DND-41 (cell line): ENCODE measurements at regions not wholly inside any gene's neighbourhood (a gene's known extent, or its start where the extent isn't known, plus 50 kb on each side); places are given as distances from the start of the nearest gene placed in this dataset.

Source experiments
- ATAC-seq: fragments of 200-7000 bp; cut with Tn5 transposase; 3 replicates; pipeline ENCODE4 v1.9.1; 2021; ENCODE audit warnings: low read depth; ENCODE audit not compliant: insufficient read depth
- DNase-seq: peaks from one replicate; pipeline ENCODE4 v3.0.0-alpha.2; 2020
- H2AFZ ChIP-seq: 2 replicates; pipeline ENCODE4 v1.6.0; 2012; ENCODE audit warnings: low read depth, low read length
- H3K27ac ChIP-seq: 2 replicates; pipeline ENCODE4 v1.5.1; 2012; ENCODE audit warnings: low read length, inconsistent platforms
- H3K27me3 ChIP-seq: fragments of 200-600 bp; sonication (generic); 2 replicates; pipeline ENCODE4 v1.6.0; 2012; ENCODE audit warnings: low read length, mild to moderate bottlenecking, inconsistent platforms; ENCODE audit not compliant: insufficient read depth, poor library complexity
- H3K36me3 ChIP-seq: 2 replicates; pipeline ENCODE4 v1.5.1; 2012; ENCODE audit warnings: low read length, inconsistent platforms; ENCODE audit not compliant: insufficient read depth
- H3K4me1 ChIP-seq: 2 replicates; pipeline ENCODE4 v1.5.1; 2012; ENCODE audit warnings: mild to moderate bottlenecking, low read length; ENCODE audit not compliant: insufficient read depth
- H3K4me2 ChIP-seq: 2 replicates; pipeline ENCODE4 v1.6.0; 2012; ENCODE audit warnings: mild to moderate bottlenecking, moderate library complexity, low read length, inconsistent platforms; ENCODE audit not compliant: insufficient read depth
- H3K4me3 ChIP-seq, 2 experiments: fragments of 200-600 bp in 1 of 2; shearing (Covaris generic) in 1 of 2; 2 replicates each; pipeline ENCODE4 v1.5.1; 2012 to 2016; ENCODE audit warnings: inconsistent platforms in 2 of 2, low read length in 2 of 2, mild to moderate bottlenecking in 2 of 2, low read depth in 1 of 2, moderate library complexity in 1 of 2
- H3K79me2 ChIP-seq: 2 replicates; pipeline ENCODE4 v1.6.0; 2012; ENCODE audit warnings: low read length, inconsistent platforms; ENCODE audit not compliant: insufficient read depth
- H3K9ac ChIP-seq: 2 replicates; pipeline ENCODE4 v1.6.0; 2012; ENCODE audit warnings: low read depth, mild to moderate bottlenecking, inconsistent platforms, low read length, moderate library complexity
- H3K9me3 ChIP-seq: 2 replicates; pipeline ENCODE4 v1.5.1; 2012; ENCODE audit warnings: low read length, moderate library complexity, mild to moderate bottlenecking, inconsistent platforms; ENCODE audit not compliant: insufficient read depth, severe bottlenecking
- H4K20me1 ChIP-seq: 2 replicates; pipeline ENCODE4 v1.6.0; 2012; ENCODE audit warnings: low read length; ENCODE audit not compliant: insufficient read depth
- CTCF ChIP-seq: IDR thresholded peaks from 2 replicates; pipeline ENCODE4 v1.5.1; 2012; ENCODE audit warnings: borderline replicate concordance, low read length, moderate library complexity, mild to moderate bottlenecking; ENCODE audit not compliant: poor library complexity, severe bottlenecking; ENCODE audit errors: extremely low read depth
- EZH2 ChIP-seq: IDR thresholded peaks from 3 replicates; pipeline ENCODE4 v1.6.1; 2012; ENCODE audit warnings: borderline replicate concordance, low read depth, mild to moderate bottlenecking, moderate library complexity, low read length, inconsistent platforms; ENCODE audit not compliant: severe bottlenecking

DNA sequence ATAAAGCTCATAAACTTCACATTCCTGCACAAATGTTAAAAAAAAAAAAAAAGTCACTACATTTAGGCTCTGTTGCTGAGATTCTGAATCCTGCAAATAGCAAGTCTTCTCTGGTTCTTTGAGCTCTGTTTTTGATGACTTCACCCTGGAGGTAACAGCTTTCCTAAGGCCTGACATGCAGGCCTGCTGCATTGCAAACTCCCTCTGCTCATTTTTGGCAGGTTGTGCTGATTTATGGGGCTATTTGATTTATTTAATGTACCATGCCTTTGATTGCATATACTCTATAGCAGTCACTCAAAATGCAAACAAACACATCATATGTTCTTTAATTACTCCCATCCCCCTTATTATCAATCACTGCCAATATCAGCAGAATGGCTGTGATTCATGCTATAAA is 416.1 kb upstream of the IZUMO3 start:
- Histone ChIP-seq H3K4me1 (no peaks in the 10 kb centered on the region), H3K9me3 (no peaks in the 10 kb centered on the region), H4K20me1 (no peaks in the 10 kb centered on the region), H2AFZ (no peak overlapping the region), H3K4me2 (no peak overlapping the region), H3K4me3 (no peak overlapping the region), H3K27me3 (no peaks in the 10 kb centered on the region), H3K36me3 (no peaks in the 10 kb centered on the region), H3K27ac (no peak overlapping the region), H3K79me2 (no peaks in the 10 kb centered on the region), H3K9ac (no peak overlapping the region)
- TF ChIP-seq CTCF = no peak
- no peak for TF ChIP-seq EZH2
- DNase-seq (no peak), ATAC-seq (no peak)

GRCh38 chr9:24953070-24953469 is 407.4 kb upstream of the IZUMO3 start:
- no peak for ATAC-seq
- H3K9ac ChIP-seq = no peak overlapping the region

GRCh38 chr9:24939109-24939850 is 393.6 kb upstream of the IZUMO3 start:
- Histone ChIP-seq H3K27me3 (no peaks in the 10 kb centered on the region), H2AFZ (no peak overlapping the region), H3K9me3 (no peaks in the 10 kb centered on the region), H3K27ac (no peak overlapping the region), H3K4me2 (no peak overlapping the region), H3K4me3 (no peak overlapping the region), H3K36me3 (no peaks in the 10 kb centered on the region), H3K9ac (no peak overlapping the region), H3K4me1 (no peaks in the 10 kb centered on the region), H3K79me2 (no peaks in the 10 kb centered on the region), H4K20me1 (no peaks in the 10 kb centered on the region)
- TF ChIP-seq EZH2 = no peak
- no peak for TF ChIP-seq CTCF
- no peak for DNase-seq
- no peak for ATAC-seq

More at GRCh38 chr9:24953070-24953469, 407.4 kb upstream of the IZUMO3 start:
- Histone ChIP-seq H3K4me1 (no peaks in the 10 kb centered on the region), H3K27ac (no peak overlapping the region), H4K20me1 (no peaks in the 10 kb centered on the region), H3K4me3 (no peak overlapping the region), H3K36me3 (no peaks in the 10 kb centered on the region), H3K9me3 (no peaks in the 10 kb centered on the region), H3K79me2 (no peaks in the 10 kb centered on the region), H2AFZ (no peak overlapping the region), H3K27me3 (no peaks in the 10 kb centered on the region), H3K4me2 (no peak overlapping the region)
- TF ChIP-seq EZH2 = no peak
- no peak for TF ChIP-seq CTCF
- DNase-seq = no peak
